Anterior cingulate cortex (tissue), 58 donors: ENCODE measurements at regions not wholly inside any gene's neighbourhood (a gene's known extent, or its start where the extent isn't known, plus 50 kb on each side); places are given as distances from the start of the nearest gene placed in this dataset.

Experiments used
- DNase-seq, 58 donors: peaks; one replicate each; lab custom pipeline; 2025; lab: John Stamatoyannopoulos, UW

DNA sequence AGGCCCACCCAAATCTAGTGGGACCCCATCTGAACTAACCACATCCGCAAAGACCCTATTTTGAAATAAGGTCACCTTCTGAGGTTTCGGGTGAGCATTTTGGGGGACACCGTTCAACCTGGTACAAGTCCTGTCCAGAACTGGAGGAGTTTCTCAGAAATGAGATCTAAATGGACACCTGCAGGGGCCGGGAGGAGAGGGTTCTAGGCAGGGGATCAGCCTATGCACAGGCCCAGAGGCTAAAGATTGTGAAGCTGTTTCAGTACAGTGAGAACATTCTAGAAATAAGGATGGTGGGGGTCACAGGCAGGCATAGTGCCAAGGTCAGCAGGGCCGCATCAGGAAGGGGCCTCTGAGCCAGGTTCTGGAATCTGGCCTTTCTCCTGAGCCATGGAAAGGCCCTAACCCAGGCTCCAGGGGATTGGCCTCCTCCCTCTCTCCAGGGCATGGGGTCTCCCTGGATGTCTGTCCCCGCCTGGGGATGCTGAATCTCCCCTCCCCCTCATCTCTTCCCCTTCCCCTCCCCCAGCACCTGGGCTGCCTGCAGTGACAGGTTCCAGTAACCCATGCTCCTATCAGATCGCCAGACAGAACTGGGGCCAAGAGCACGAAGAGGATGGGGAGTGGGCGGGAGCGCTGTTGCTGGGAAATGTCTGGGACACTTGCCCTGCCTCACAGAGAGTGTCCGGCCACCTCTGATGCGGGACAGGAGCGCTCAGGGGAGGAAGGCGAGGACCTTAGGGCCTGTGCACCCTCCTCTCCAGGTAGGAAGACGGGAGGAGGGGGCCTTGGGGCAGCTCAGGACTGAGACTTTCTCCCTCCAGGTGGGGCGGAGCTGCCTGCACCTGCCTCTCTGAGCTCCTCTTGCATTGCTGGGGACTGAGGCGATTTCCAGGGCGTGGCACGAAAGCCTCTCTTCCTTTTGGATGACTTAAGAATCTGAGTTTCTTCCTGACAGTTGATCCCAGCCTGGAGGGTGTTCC lies 321.4 kb upstream of the TNRC6C start:
- peak in 1 of 58 donors; percentile 39 for DNase-seq

DNA sequence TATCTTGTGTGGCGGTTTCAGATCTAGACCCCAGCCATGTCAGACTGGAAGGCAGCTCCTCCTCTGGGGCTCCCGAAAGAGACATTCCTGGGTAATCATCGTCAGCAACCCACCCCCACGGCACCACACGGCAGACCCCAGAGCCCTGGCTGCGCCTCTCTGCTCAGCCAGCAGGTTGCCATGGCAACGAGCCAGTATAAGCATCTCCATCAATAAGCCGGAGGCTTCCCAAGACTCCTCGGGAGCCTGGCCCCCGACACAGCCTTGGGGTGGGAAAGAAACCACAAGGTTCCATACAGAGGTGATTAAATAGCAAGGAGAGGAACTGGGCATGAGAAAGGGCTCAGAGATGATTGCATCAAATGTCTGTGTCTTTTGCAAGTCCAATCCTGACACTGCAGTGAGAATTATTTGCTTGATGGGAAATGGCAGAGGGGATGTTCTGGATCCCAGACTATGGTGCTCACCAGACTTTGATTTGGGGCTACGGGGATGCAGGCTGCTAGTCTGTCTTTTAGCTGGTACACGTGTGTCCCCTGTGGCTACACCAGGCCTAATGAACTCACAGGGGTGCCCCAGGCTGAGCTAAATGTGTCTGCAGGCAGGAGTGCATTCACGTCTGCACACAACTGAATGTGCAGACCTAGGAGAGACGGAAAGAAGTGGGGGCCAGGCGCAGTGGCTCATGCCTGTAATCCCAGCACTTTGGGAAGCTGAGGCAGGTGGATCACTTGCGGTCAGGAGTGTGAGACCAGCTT lies 320.5 kb upstream of the TNRC6C start:
- peak in 19 of 58 donors; percentile 4 to 49 (median 24) for DNase-seq

DNA sequence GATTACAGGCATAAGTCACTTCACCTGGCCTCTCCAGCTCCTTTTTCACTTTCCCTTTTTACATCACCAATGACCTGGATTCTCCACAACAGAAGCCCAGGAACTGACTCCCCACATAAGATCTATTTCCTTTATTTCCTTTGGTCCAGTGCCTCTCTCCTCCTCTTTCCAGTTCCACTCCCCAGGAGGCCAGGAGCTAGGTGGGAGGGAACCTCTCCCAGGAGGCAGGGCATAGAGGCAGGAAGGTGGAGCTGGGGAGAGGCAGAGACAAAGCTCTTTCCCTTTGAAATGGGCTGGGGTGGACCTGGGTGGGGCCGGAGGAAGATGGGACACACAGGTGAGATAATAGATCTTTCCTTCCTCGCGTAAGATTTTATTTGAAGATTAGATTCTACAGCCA lies 318.3 kb upstream of the TNRC6C start:
- no peak for DNase-seq

DNA sequence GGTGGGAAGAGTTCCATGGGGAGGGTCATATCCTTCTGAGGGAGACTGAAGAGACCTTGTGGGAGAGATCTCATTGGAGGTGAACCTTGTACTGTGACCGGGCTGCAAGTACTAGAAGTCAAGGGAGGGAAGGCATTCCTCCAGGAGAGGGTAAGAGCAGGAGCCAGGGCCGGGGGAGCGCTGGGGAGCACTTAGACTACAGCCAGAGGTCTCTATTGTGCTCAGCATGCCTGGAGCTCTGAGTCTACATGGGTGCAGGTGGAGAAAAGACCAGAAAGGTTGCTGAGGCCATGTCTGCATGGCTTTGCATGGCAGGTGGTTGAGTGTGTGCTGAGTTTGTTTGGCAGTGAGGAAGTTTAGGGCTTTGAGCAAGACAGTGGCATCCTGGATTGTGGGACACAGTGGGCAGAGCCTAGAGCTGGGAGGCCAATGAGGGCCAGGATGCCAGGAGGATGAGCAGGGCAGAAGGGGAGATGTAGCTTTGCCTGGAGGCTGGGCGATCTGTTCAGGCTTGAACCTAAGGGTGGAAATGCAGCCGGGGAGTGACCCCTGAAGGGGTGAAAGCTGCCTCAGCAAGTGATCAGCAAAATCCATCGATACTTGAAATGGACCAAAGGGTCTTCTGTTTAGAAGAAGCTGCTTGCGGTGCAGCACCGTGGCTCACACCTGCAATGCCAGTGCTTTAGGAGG lies 317.4 kb upstream of the TNRC6C start:
- DNase-seq = no peak

DNA sequence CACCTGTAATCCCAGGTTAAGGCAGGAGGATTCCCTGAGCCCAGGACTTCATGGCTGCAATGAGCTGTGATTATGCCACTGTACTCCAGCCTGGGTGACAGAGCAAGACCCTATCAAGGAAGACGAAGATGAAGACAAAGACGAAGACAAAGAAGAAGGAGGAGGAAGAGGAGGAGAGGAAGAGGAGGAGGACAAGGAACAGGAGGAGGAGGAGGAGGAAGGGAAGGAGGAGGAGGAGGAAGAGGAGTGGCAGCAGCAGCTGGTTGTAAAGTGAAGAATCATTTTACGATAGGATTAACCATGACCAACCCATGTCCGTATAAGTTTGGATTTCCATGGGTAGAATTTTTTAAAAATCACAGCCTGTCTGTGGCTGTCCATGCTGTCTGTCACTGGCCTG lies 316.8 kb upstream of the TNRC6C start:
- no peak for DNase-seq

DNA sequence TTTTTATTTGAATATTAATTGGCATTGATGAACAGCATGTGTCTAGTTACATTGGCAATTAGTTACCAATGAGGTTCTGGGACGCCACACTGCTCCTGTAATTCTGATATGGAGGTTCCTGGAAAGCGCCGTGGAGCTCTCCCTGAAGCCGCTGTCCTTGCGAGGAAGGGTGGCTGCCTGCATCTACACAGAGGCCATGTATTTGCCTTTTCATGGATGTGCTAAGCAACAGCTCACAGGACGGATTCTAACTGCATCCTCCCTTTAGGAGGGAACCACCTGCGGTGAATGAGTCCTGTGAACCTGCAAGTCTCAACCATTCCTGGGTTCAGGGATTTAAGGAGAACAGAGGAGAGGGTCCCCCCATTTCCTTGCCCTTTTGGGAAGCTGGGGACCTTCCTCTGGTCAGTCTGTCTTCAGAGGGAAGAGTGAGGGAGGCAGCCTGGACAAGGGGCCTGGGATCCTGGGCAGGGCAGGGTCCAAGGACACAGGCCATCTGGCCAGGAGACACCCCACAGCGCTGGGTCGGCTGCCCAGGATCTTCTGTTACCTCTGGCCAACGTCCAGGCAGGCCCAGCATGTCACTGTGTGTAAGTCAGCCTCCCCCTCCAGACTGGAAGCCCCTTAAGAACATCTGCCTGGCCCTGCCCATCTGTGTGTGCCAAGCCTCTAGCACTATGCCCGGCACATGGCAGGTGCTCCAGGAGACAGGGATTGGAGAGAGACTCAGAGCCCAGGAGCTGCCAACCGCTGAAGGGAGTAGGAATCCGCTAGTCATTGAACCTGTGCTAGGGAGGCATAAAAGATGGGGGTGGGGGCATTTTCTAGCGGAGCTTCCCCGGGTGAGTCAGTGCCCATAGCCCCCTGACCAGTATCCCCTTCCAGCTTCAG lies 314.1 kb upstream of the TNRC6C start:
- no peak for DNase-seq

DNA sequence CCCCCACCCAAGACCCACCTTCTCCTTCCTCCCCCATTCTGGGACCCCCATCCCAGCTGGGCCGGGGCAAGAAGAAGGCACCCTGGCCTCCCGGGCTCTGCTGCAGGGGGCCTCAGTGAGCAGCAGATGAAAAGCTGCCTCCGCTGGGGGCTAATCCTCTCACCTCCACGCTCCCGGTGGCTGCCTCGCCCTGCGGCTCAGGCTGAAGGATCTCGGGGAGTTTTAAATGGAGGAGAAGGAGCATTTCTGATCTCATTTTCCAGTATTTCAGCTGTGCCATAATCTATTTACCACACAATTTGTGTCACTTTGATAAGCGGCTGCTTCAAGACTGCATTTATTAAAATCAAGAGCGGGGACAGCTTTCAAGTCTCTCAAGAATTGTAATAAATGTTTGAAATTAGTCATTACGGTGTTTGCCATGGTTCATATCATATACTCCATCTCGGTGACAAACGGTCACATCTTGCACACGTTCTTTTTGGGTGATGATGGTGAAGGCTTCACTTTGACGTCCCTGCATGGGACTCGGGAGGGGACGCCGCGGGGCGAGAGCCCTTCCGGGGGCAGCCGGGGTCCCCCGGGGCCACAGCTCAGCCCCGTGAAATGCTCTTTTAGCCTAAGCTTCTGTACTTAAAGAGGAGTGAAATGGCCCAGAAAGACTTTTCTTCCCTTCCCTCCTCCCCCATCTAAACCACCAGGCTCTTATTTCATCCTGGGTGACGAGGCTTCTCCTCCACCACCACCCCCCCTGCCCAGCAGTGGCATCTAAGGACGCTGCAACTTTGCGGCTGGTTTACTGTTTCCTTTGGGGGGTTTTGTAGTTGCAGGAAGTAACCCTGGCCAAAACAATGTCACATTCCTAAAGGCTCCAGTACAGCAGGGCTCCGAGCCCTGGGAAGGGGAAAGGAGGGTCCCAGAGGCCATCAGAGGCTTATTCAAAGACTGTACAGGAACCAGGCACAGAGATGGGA lies 313.1 kb upstream of the TNRC6C start:
- no peak for DNase-seq

DNA sequence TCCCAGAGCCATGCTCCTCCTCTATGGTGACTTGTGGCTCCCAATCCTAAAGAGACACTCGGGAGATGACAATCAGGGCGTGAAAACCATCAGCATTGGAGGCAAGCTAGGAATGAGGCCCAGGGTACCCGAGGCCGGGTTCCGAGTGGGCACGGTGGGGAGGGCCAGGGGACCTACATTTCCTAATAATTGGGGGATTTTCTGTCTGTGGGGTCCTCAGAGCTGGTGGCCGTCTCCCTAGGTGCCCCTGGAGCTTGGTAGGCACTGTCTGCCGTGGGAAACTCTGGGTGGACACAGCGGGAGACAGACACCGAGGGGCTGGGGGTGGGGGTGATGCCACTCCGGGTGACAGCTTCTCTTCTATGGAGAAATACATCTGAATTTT lies 312.5 kb upstream of the TNRC6C start:
- DNase-seq = no peak

DNA sequence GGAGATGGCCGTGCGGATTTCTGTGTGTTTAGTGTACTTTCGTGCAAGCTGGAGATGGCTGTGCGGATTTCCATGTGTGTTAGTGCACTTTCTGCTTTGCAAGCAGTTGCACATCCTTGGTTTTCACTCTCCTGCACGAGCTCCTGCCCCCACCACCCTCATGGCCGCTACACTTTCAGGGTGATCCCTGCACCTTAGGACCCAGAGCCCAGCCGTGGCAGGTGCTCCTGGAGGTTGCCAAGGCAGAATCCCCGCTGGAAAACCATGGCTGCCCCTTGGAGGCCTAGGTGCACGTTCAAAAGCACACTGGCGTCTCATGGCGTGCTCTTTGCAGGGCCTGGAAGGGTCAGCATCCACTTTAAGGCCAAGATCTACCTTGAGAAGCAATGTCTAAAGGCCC lies 311.0 kb upstream of the TNRC6C start:
- no peak for DNase-seq

DNA sequence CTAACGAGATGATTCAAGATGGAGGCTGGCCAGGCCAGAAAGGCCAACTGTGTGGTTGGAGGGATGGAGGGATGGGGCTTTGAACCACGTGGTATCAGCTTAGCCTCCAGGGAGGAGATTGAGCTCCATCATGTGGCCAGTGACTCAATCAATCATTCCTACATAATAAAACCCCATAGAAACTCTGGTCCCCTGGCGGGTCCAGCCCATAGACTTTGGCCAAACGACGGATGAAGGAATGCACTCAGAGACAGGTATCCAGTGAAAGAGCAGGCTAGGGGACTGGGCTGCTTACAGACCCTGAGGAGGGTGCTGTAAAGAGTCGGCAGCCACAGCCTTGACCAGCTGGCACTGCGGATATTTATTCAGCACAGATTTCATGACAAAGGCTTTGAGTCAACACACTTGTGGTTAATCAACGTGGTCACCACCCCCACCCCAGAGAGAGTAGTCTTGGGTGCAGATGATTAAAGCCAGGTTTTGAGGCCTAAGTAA lies 308.7 kb upstream of the TNRC6C start:
- no peak for DNase-seq

DNA sequence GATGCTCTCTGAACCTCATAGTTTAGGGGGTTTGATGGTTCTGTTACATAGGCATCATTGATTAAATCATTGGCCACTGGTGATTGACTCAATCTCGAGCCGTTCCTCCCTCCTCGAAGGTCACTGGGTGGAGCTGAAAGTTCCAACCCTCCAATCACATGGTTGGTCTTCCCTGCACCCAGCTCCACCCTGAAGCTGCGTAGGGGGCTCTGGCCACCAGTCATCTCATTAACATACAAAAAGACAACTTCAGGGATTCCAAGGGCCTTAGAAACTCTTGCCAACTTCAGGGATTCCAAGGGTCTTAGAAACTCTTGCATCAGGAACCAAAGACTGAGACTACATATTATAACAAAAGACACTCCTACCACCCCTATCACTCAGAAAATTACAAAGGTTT lies 306.5 kb upstream of the TNRC6C start:
- DNase-seq = no peak

DNA sequence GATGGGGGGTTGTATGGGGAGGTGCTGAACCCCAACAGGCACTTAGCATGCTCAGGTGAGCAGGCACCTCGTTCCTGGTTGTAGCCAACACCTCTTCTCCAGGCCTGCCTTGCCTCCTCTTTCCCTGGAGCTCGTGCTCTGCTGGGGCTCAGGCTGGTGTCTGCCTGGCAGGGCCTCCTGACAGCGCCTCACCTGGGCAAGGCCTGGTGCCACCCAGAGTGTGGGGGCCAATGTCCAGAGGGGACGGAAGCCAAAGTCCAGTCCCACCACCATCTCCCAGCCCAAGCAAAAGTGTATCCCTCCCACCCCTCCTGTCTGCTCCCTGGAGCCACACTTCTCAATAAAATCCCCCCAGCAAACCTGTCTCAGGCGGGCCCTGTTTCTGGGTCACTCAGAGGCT lies 304.2 kb upstream of the TNRC6C start:
- DNase-seq = no peak

DNA sequence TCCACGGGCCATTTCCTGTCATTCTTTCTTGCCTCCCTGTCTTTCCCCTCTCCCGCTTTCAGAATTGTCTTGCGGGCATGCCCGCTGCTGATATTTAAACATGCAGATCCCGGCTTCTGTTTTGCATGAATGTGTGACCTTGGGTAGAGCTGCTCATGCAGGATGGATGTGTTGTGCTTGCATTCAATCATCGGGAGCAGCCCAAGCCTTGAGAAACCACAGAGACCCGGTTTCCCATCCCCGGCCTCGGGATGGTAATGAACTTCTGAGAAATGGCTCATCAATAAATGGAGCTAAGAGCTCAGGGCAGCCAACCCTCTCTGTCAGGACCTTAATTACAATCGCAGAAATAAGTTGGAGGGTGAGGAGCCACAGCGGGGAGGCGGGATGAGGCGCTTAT lies 303.7 kb upstream of the TNRC6C start:
- no peak for DNase-seq

DNA sequence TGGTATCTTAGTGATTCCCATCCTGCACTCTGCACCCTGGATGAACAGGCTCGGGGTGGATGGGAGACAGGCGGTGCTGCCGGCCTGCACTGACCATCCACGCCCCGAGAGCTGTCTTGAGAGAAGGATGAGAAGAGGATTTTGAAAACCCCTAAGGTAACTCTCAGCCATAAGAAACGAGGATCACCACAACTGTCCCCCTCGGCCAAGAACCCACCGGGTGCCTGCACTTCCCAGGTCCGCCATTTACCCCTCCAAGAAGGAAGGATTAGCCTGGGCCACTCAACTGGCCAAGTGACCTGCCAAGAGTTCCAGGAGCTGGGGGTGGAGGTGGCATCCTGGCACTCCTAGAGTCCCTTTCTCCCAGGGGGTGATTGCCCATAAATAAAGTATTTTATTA lies 302.4 kb upstream of the TNRC6C start:
- DNase-seq = no peak

DNA sequence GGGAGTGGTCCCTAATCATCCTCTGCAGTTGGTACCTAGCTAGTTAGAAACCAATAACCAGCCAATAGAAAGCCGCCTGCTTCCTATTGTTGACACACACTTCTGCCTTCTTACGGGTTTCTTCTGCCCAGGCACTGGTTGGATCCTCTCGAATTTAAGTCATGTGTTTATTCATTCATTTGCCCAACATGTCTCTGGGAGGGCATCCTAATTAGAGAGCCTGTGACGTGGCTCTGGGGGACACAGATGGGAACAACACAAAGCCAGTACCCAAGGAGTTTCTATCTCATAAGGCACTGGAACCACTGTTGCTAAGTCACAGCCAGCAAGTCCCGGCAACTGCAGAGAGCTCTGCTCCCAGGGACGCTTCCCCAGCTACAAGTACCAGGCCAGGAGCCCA lies 300.7 kb upstream of the TNRC6C start:
- peak in 3 of 58 donors; percentile 3 to 8 (median 6) for DNase-seq

DNA sequence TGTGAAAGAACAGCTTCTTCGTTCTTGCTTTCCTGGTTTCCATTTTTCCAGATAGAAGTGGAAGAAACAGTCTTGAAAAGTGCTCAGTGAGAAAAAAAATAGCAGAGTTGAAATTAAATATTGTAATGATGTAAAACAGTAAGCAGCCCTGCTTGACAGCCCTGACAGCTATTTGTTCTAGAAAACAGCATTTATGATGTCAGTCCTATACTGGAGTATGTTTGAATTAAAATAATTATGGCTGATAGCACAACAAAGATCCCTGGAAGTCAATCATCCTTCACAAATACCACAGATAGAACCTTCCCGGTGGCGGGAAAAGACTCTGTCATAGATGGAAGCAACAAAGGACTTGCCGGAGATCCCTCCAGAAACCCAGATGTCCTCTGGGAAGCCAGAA lies 298.0 kb upstream of the TNRC6C start:
- DNase-seq = no peak

DNA sequence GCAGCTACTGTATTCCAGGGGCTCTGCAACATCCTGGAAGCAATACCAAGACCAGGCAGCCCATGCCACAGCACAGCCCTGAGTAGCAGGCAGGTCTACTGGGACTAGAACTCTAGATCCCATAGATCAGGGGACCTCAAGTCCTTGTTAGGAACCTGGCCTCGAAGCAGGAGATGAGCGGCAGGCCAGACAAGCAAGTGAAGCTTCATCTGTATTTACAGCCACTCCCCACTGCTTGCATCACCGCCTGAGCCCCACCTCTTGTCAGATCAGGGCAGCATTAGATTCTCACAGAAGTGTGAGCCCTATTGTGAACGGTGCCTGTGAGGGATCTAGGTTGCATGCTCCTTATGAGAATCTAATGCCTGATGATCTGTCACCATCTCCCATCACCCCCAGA lies 295.7 kb upstream of the TNRC6C start:
- DNase-seq = no peak

DNA sequence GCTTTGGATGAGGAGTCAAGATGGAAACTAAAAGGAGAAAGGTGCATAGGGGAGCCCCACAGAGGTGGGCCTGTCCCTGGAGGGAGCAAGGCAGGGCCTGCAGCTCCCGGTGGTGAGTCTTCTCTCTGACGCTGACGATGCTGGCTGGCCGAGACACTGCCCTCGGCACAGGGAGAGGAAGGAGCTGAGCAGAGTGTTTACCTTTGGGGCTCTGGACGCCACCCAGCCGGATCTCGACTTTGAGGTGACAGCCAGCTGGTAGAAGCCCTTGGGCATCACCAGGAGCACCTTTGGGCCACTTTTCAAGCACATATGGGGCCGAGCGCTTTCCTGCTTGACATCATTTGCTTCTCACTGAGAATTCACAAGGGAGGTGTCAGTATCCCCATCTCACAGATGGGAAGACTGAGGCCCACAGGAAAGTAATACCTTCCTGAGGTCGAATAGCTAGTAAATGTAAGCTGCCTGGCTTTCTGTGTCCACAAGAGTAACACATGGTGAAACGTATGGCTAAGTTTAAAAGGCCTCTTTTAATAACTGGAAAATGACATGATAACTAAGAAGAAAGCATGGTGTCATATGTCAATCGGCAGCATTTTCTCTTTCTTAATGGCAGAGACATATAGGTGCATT lies 294.3 kb upstream of the TNRC6C start:
- no peak for DNase-seq
